ENCODE measurements at regions not wholly inside any gene's neighbourhood (a gene's known extent, or its start where the extent isn't known, plus 50 kb on each side); places are given as distances from the start of the nearest gene placed in this dataset.

DNA sequence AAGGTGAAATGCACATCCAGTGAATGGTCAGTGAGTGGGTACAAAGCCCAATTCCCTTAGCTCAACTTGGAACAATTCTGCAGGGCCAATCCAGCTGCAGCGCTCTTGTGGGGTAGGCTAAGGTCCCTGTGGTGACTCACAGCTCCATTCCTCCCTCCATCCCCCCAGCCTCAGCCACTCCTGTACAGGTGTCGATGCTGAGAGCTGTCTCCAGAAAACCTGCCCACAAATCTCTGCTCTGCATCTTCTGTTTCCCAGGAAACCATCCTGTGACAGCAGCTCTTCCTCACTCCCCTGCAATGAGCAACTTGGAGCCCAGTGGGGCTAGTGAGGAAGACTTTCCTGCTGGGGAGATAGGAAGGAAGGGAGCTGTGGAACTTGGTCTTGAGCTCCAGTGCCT, 244.7 kb upstream of the GPR26 start:
- Histone ChIP-seq H3K9me1 (ENCODE audit: control insufficient read depth, insufficient read depth, low read length) (no peaks in the 10 kb centered on the region), H4K20me1 (replicated peaks; ENCODE audit: control insufficient read depth, insufficient read depth, low read length) (no peaks in the 10 kb centered on the region), H3K27me3 (ENCODE audit: control insufficient read depth in 2 of 2, insufficient read depth in 2 of 2, low read length in 2 of 2) (peaks cover 0 to 1% of the 10 kb centered on the region in 2 experiments; a peak in 2 of 5 replicates), H3K79me2 (ENCODE audit: control insufficient read depth, insufficient read depth, low read length) (no peaks in the 10 kb centered on the region), H3K9me3 (replicated peaks; ENCODE audit: control insufficient read depth, insufficient read depth, low read depth, low read length) (no peaks in the 10 kb centered on the region), H3K4me3 (no peak overlapping the region), H3K36me3 (ENCODE audit: control insufficient read depth, insufficient read depth, low read length) (no peaks in the 10 kb centered on the region), H3K27ac (ENCODE audit: extremely low read depth, low read depth, low read length) (no peak overlapping the region), H2AFZ (ENCODE audit: low read depth, low read length) (no peak overlapping the region), H3K4me2 (ENCODE audit: insufficient read depth, low read length) (no peak overlapping the region), H3K9ac (ENCODE audit: insufficient read depth in 1 of 2, low read depth in 2 of 2, low read length in 2 of 2) (no peak overlapping the region), H3K4me1 (replicated peaks in 1 of 2; ENCODE audit: control insufficient read depth in 2 of 2, insufficient read depth in 2 of 2, low read length in 2 of 2) (no peaks in the 10 kb centered on the region)
- POLR2A ChIA-PET, result no interaction called here
- FAIRE-seq (no peak), ATAC-seq (no peak), DNase-seq (ENCODE audit: extremely low read depth in 1 of 4, low spot score in 3 of 4) (no peak)
- intact Hi-C loops (cut with micrococcal nuclease) (no loop called here), in situ Hi-C loops (cut with MboI) (no loop called here)
- no TSS peak for BruUV-seq (replicated peaks)
- 0% methylated on average over 2 of the region's 2 CpGs for whole genome bisulfite sequencing (ENCODE audit: insufficient coverage, low coverage, missing lambda C conversion rate)
- CTCF ChIA-PET (ENCODE audit: low intra/inter-chr PET ratio), result no interaction called here
- TF ChIP-seq, protein P1, sequence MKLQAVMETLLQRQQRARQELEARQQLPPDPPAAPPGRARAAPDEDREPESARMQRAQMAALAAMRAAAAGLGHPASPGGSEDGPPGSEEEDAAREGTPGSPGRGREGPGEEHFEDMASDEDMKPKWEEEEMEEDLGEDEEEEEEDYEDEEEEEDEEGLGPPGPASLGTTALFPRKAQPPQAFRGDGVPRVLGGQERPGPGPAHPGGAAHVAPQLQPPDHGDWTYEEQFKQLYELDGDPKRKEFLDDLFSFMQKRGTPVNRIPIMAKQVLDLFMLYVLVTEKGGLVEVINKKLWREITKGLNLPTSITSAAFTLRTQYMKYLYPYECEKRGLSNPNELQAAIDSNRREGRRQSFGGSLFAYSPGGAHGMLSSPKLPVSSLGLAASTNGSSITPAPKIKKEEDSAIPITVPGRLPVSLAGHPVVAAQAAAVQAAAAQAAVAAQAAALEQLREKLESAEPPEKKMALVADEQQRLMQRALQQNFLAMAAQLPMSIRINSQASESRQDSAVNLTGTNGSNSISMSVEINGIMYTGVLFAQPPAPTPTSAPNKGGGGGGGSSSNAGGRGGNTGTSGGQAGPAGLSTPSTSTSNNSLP (IDR thresholded peaks at IDR 0.05; ENCODE audit: borderline replicate concordance, low read depth, low read length), result no peak
- TF ChIP-seq, protein P2, sequence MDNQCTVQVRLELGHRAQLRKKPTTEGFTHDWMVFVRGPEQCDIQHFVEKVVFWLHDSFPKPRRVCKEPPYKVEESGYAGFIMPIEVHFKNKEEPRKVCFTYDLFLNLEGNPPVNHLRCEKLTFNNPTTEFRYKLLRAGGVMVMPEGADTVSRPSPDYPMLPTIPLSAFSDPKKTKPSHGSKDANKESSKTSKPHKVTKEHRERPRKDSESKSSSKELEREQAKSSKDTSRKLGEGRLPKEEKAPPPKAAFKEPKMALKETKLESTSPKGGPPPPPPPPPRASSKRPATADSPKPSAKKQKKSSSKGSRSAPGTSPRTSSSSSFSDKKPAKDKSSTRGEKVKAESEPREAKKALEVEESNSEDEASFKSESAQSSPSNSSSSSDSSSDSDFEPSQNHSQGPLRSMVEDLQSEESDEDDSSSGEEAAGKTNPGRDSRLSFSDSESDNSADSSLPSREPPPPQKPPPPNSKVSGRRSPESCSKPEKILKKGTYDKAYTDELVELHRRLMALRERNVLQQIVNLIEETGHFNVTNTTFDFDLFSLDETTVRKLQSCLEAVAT (IDR thresholded peaks at IDR 0.05), result no peak
- TF ChIP-seq ZNF311 (CRISPR knock-in tag; IDR thresholded peaks at IDR 0.05) (no peak), POLR2AphosphoS5 (IDR thresholded peaks at IDR 0.05; ENCODE audit: control insufficient read depth, insufficient read depth, low read depth, low read length) (no peak), L3MBTL2 (IDR thresholded peaks at IDR 0.05) (no peak), ZNF695 (CRISPR knock-in tag; IDR thresholded peaks at IDR 0.05) (no peak), RBFOX2 (IDR thresholded peaks at IDR 0.05; ENCODE audit: low read depth, low read length) (no peak)
- TF ChIP-seq, protein P3, sequence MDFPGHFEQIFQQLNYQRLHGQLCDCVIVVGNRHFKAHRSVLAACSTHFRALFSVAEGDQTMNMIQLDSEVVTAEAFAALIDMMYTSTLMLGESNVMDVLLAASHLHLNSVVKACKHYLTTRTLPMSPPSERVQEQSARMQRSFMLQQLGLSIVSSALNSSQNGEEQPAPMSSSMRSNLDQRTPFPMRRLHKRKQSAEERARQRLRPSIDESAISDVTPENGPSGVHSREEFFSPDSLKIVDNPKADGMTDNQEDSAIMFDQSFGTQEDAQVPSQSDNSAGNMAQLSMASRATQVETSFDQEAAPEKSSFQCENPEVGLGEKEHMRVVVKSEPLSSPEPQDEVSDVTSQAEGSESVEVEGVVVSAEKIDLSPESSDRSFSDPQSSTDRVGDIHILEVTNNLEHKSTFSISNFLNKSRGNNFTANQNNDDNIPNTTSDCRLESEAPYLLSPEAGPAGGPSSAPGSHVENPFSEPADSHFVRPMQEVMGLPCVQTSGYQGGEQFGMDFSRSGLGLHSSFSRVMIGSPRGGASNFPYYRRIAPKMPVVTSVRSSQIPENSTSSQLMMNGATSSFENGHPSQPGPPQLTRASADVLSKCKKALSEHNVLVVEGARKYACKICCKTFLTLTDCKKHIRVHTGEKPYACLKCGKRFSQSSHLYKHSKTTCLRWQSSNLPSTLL (IDR thresholded peaks at IDR 0.05), result no peak
- TF ChIP-seq, protein P4, sequence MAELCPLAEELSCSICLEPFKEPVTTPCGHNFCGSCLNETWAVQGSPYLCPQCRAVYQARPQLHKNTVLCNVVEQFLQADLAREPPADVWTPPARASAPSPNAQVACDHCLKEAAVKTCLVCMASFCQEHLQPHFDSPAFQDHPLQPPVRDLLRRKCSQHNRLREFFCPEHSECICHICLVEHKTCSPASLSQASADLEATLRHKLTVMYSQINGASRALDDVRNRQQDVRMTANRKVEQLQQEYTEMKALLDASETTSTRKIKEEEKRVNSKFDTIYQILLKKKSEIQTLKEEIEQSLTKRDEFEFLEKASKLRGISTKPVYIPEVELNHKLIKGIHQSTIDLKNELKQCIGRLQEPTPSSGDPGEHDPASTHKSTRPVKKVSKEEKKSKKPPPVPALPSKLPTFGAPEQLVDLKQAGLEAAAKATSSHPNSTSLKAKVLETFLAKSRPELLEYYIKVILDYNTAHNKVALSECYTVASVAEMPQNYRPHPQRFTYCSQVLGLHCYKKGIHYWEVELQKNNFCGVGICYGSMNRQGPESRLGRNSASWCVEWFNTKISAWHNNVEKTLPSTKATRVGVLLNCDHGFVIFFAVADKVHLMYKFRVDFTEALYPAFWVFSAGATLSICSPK (IDR thresholded peaks at IDR 0.05; ENCODE audit: borderline replicate concordance), result no peak
